Endothelial cell (in vitro differentiated cells): ENCODE measurements at regions not wholly inside any gene's neighbourhood (a gene's known extent, or its start where the extent isn't known, plus 50 kb on each side); places are given as distances from the start of the nearest gene placed in this dataset.

Experiments
- DNase-seq: peaks from one replicate; pipeline ENCODE4 v3.0.0; 2021; ENCODE audit warnings: low spot score
- H3K27ac Mint-ChIP-seq: one replicate; pipeline ENCODE4 v1.8.0; 2021; ENCODE audit warnings: mixed read lengths, inconsistent platforms; ENCODE audit not compliant: unreplicated experiment
- H3K27me3 Mint-ChIP-seq: one replicate; pipeline ENCODE4 v1.8.0; 2021; ENCODE audit warnings: mild to moderate bottlenecking, moderate library complexity, mixed read lengths, inconsistent platforms; ENCODE audit not compliant: unreplicated experiment
- H3K36me3 Mint-ChIP-seq: one replicate; pipeline ENCODE4 v1.8.0; 2021; ENCODE audit warnings: mild to moderate bottlenecking, low read depth, mixed read lengths, inconsistent platforms; ENCODE audit not compliant: unreplicated experiment
- H3K4me1 Mint-ChIP-seq: one replicate; pipeline ENCODE4 v1.8.0; 2021; ENCODE audit warnings: mild to moderate bottlenecking, mixed read lengths, inconsistent platforms; ENCODE audit not compliant: unreplicated experiment
- H3K4me3 Mint-ChIP-seq: one replicate; pipeline ENCODE4 v1.8.0; 2021; ENCODE audit warnings: mild to moderate bottlenecking, mixed read lengths, inconsistent platforms; ENCODE audit not compliant: unreplicated experiment
- H3K9me3 Mint-ChIP-seq: one replicate; pipeline ENCODE4 v1.8.0; 2021; ENCODE audit warnings: mixed read lengths, inconsistent platforms; ENCODE audit not compliant: unreplicated experiment
- CTCF ChIP-seq: fragments of 200-600 bp; sonication (generic); IDR thresholded peaks from one replicate; pipeline ENCODE4 v1.5.0; 2021; ENCODE audit warnings: antibody characterized with exemption; ENCODE audit not compliant: unreplicated experiment

GRCh38 chr20:6466075-6466810 is 301.2 kb upstream of the BMP2 start:
- Mint-ChIP-seq H3K4me1 (no peaks in the 10 kb centered on the region), H3K9me3 (no peaks in the 10 kb centered on the region), H3K4me3 (no peak overlapping the region), H3K27me3 (no peaks in the 10 kb centered on the region), H3K27ac (no peak overlapping the region), H3K36me3 (no peaks in the 10 kb centered on the region)
- TF ChIP-seq CTCF = no peak
- no peak for DNase-seq

GRCh38 chr20:6450841-6451240 is 316.6 kb upstream of the BMP2 start:
- no peaks in the 10 kb centered on the region for H3K27me3 Mint-ChIP-seq
- no peak for TF ChIP-seq CTCF
- H3K4me1 Mint-ChIP-seq = no peaks in the 10 kb centered on the region
- H3K36me3 Mint-ChIP-seq = no peaks in the 10 kb centered on the region
- H3K27ac Mint-ChIP-seq = no peak overlapping the region
- DNase-seq = no peak
- no peaks in the 10 kb centered on the region for H3K9me3 Mint-ChIP-seq
- H3K4me3 Mint-ChIP-seq = no peak overlapping the region

GRCh38 chr20:6440443-6440799 is 317.6 kb upstream of the FERMT1 start:
- H3K4me3 Mint-ChIP-seq = no peak overlapping the region
- H3K9me3 Mint-ChIP-seq = no peaks in the 10 kb centered on the region
- no peaks in the 10 kb centered on the region for H3K4me1 Mint-ChIP-seq
- no peak overlapping the region for H3K27ac Mint-ChIP-seq
- no peak for DNase-seq
- H3K36me3 Mint-ChIP-seq = no peaks in the 10 kb centered on the region
- TF ChIP-seq CTCF = no peak
- H3K27me3 Mint-ChIP-seq = peaks cover 1% of the 10 kb centered on the region

GRCh38 chr20:6439737-6440442 is 317.1 kb upstream of the FERMT1 start:
- H3K4me3 Mint-ChIP-seq = no peak overlapping the region
- no peaks in the 10 kb centered on the region for H3K36me3 Mint-ChIP-seq
- DNase-seq = no peak
- H3K27me3 Mint-ChIP-seq = peaks cover 1% of the 10 kb centered on the region
- no peaks in the 10 kb centered on the region for H3K4me1 Mint-ChIP-seq
- H3K27ac Mint-ChIP-seq = no peak overlapping the region
- H3K9me3 Mint-ChIP-seq = no peaks in the 10 kb centered on the region
- no peak for TF ChIP-seq CTCF

- H3K4me1 Mint-ChIP-seq = no peaks in the 10 kb centered on the region
- H3K27me3 Mint-ChIP-seq = peaks cover 1% of the 10 kb centered on the region
- H3K27ac Mint-ChIP-seq = no peak overlapping the region
- no peak for TF ChIP-seq CTCF
- no peak overlapping the region for H3K4me3 Mint-ChIP-seq
- no peaks in the 10 kb centered on the region for H3K36me3 Mint-ChIP-seq
- H3K9me3 Mint-ChIP-seq = no peaks in the 10 kb centered on the region
- DNase-seq = no peak
These were observed 311.3 kb upstream of the FERMT1 start for GRCh38 chr20:6434131-6434530.
